ENCODE measurements at regions not wholly inside any gene's neighbourhood (a gene's known extent, or its start where the extent isn't known, plus 50 kb on each side); places are given as distances from the start of the nearest gene placed in this dataset.
"Not testable (repeated sequence)": the region's sequence is repeated elsewhere in the genome, so short reads cannot be mapped to it uniquely, and the experiment has no call there.

DNA sequence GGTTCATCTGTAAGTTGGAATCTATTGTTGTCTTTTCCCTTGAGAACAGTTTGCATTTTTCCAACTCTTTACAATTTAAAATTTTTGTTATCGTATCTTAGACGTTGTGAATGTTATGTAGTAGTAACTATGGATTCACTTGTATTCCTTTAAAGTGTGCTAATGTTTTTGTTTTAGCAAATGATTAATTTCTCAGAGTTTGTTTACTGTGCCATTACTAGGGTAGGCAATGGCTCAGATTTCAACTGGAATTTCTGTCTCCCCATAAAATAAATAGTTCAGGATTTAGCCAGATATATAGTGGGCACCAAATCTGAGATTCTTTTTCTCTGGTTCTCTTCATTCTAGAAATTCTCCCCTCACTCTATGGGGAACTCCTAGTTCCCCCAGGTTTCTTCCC, 896.5 kb downstream of the PLA2G4A start:
- DNase-seq, result no peak

DNA sequence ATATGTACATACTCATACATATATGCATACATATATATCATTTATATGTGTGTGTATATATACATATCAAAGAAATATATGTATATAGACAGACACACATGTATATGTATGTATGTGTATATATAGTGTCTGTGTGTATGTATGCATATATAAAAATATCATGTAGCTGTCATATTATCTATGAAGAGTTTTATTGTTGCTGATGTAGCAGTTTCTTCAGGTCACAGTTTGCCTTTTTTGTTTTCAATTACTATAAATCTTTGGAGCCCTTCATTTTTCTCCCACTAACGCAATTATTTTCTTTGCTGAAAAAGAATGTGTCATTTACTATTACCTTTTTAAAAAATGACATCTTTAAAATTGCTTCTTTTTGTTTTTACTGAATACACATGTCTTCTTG, 904.5 kb downstream of the PLA2G4A start:
- DNase-seq, result no peak

DNA sequence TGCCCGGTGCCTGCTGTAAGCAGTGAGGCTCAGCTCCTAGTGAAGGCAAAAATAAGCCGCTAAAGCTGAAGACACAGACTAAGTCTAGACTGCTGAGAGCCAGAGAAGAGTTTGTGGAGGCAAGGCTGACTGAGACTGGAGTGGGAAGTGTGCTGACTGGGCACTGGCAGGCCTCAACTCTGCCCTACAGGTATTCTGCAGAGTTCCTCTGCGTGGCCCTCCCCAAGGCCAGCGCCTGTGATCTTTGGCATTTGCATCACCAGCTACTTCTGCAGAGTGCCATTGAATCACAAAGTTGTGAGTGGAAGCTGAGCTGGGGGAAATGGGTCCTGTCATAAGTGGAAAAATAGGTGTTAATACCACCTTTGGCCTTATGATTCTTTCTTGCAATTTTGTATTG, 905.7 kb downstream of the PLA2G4A start:
- DNase-seq, result no peak

DNA sequence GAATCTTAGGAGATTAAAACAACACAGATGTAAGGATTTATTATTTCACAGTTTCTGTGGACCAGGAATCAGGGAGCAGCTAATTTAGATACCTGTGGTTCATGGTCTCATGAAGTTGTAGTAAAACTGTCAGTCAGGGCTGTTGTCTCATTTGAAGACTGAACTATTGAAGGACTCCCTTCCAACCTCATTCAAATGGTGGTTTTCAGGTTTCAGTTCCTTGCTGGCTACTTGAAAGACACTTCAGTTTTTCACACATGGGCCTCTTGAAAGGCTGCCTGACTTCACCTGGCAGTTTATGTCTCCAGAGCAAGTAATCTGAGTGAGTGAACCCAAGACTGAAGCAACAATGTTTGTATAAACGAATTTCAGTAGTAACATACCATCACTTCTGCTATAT, 915.9 kb downstream of the PLA2G4A start:
- no peak for DNase-seq

DNA sequence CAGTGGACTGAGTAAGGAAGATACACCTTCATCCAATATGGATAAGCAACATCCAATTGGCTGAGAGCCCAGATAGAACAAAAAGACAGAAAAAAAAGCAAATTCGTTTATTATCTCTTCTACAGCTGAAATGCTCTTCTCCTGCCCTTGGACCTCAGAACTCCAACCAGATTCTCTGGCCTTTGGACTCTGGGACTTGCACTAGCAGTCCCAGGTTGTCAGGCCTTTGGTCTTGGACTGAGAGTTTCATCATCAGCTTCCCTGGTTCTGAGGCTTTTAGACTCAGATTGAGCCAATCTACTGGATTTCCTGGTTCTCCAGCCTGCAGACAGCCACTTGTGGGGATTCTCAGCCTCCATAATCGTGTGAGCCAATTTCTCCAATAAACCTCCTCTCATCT, 926.8 kb downstream of the PLA2G4A start:
- no peak for DNase-seq

DNA sequence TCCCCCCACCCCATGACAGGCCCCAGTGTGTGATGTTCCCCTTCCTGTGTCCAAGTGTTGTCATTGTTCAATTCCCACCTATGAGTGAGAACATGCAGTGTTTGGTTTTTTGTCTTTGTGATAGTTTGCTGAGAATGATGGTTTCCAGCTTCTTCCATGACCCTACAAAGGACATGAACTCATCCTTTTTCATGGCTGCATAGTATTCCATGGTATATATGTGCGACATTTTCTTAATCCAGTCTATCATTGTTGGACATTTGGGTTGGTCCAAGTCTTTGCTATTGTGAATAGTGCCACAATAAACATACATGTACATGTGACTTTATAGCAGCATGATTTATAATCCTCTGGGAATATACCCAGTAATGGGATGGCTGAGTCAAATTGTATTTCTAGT, 927.9 kb downstream of the PLA2G4A start:
- not testable (repeated sequence) for DNase-seq

DNA sequence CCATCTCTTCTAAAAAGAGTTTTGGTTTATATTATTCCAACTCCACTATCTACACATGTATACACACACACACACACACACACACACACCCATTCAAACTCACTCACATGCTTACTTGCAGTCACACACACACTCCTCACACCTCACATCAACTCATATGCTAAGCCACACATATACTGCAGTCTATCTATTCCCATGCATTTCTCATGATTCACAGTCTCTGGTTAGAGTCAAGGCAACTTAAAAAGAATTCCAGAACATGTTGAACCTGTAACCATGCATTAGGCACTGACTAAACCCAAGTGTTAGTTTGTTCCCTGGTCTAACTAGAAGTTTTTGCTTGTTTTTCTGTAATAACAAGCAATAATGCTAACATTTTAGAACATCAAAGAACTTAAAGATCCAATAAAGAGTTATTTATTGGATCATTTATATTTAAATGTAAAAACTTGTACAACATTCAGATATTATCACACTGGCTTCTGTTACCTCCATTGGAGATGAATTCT, 931.1 kb downstream of the PLA2G4A start:
- DNase-seq, result no peak

DNA sequence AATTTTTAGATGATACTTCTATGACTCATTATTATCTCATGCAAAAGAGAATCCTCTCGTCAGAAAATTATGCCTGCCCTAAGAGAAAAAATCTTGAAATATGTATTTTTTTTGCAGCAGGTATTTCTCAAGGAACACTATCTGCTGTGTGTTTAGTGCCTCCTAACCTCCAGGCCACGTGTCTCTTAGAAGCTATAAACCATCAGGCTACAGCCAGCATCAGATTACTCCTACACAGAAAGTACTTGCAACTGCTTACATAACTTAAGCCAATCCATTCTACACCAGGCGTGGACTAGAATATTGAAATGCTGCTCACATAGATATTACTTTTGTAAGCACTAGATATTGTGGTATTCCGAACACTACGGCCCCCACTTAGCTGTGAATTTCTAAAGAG, 933.4 kb downstream of the PLA2G4A start:
- DNase-seq, result no peak

DNA sequence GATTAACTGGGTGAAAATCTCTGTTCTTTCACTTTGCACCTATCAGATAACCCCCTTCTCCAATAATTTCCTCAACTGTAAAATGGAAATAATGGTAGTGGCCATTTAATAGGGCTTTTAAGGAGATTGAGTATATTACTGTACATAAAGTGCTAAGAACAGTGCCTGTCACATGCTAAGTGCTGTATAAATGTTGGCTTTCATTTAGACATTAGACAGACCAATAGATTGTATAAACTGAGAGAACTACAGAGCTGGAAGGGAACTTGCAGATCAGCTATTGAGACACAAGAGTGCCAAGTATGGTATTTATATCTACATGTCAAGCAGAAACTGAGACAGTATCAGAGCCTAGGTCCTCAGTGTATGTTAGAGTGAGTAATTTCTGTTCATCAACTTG, 934.7 kb downstream of the PLA2G4A start:
- no peak for DNase-seq

DNA sequence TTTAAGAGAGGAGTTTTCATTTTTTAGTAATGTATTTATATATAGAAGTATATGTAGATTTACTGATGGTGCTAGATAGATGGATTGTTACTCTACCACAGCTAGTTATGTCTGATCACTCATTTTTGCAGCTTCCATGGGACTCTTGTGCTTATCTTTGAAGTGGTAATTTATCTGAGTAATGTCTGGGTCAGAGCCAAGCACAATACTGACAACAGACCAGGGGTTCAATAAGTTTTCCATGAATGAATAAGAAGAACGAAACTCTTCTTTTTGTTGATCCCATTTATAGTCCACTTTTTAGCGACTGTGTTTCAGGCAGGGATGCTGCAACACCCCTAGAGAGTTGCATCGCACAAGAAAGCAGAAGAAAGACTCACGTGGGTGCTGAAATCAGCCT, 935.2 kb downstream of the PLA2G4A start:
- DNase-seq, result peak; percentile 3

DNA sequence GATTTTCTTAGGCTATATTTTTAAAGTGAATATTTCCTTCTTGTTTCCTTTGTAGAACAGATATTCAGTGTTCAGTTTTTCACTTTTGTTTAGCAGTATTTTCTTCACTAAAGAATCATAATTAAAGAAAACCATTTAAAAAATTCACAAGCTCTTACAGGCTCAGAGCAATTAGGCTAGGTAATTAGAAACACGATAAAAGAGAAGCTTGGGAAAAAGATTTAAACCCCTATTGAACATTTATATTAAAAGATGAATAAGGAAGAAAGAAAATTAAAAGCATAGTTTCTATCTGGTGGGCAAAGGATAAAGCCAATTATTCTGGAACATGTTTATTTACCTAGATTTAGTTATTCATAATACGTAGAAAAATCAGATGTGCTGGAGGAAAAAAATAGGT, 942.6 kb downstream of the PLA2G4A start:
- no peak for DNase-seq

DNA sequence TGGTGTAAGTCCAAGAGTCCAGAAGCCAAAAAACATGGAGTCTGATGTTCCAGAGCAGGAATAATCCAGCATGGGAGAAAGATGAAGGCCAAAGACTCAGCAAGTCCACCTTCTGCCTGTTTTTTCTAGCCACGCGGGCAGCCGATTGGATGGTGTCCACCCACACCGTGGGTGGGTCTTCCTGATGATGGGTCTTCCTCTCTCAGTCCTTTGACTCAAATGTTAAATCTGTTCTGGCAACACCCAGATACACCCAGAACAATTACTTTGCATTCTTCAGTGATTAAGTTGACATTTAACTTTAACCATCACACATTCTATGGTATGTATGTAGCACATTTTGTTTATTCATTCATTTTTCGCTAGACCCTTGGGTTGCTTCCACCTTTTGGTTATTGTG, 944.4 kb downstream of the PLA2G4A start:
- no peak for DNase-seq

DNA sequence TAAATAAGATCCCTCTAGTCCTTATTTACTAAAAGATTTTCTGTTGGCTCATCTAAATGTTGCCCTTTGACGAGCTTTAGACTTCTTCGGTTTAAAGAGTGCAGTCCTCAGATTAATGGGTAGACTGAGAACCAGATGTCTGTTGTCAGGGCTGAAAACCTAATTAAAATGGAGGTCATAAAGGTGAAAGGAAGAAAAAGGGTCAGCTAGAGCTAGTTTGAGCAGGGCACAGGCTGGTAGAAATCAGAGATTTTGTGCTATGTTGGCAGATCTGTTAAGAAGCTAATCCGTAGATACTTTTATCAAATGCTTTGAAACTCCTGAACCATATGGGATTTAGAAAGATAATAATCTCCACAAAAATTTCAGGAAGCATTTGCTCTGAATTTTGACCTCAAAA, 959.0 kb downstream of the PLA2G4A start:
- DNase-seq, result no peak

DNA sequence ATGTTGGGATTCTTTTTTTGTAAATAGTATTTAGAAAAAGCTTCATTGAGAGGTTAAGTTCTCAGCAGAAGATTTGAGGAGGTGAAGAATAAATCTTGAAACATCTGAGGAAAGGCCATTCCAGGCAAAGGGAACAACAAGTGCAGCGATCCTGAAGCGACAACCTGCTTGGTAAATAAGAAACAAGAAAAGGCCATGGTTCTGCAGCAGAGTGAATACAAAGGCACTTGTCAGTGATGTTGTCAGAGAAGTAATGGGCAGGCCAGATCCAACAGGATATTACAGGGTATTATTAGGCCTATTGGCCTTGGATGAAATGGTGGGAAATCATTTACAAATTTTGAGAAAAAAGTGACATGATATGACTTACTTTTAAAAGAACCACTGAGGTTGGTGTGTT, 960.0 kb downstream of the PLA2G4A start:
- DNase-seq, result no peak

DNA sequence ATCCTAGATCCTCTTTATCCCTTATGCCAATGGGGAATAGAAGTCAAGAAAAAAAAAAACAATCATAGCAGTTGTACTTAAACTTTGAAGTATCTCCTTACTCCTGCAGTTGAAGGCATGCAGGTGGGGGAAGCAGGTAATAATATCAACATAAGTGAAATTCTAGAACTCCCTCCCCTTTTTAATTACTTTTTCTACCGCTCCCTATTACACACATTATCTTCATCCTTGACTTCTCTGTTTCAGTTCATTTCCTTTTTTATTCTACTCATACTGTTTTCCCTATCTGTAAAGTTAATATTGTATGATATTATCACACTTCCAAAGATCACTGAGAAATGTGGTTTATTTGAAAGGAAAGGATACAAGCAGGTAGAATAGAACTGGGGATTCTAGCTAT, 962.0 kb downstream of the PLA2G4A start:
- DNase-seq, result no peak

DNA sequence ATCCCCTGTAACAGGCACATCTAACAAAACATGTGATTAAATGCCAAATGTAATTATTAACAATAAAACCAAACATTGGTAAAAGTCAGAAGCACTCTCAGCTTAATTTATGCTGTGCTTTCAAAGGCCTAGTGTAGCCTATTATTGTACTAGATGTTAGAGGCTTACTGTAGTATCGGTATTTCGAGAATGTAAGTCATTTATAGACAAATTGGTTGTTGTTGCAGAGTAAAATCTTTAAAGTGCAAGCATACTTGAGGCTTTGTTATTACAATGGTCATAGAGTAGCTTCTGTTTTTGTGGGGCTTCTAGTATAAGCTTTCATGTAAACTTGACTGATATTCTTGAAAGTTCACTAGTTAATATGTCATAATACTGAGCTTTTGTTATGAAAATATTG, 965.8 kb downstream of the PLA2G4A start:
- no peak for DNase-seq

DNA sequence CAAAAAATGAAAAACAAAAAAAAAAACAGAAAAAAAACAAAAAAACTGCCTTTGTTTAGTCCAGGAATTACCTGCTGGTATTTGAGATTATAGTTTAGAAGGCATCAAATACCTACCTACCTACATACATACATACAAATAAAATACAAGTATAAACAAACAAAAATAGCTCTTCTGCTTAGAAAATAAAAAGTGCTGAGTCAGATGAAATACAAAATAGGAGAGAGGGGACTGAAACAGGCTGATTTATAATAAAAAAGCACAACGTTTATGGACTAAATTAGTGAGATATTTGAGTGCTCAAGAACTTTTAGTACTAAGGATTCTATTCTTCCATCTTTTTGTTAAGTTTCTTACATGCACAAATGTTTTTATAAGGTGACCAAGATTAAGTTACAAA, 980.8 kb downstream of the PLA2G4A start:
- no peak for DNase-seq

DNA sequence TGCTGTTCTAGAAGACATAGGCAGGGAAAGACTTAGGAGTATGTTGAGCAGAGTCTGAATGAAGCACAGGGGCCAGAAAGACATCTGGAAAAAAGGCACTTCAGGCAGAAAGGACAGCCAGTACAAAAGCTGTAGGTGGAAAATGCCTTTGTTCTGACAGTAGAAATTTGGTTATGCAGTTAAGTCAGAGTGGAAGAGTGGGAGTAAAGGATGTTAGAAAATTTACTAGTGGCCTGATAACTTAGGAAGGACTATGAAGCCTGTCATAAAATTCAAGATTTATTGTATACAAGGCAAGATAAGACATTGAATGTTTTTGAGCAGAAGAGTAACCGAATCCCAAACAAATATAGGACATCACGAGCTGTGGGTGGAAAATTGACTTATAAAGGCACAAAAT, 987.9 kb downstream of the PLA2G4A start:
- DNase-seq, result no peak

DNA sequence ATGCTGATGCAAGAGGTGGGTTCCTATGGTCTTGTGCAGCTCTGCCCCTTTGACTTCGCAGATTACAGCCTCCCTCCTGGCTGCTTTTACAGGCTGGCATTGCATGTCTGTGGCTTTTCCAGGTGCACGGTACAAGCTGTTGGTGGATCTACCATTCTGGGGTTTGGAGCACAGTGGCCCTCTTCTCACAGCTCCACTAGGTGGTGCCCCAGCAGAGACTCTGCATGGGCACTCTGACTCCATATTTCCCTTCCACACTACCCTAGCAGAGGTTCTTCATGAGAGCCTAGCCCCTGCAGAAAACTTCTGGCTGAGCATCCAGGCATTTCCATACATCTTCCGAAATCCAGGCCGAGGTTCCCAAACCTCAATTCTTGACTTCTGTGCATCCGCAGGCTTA, 989.0 kb downstream of the PLA2G4A start:
- DNase-seq, result no peak

DNA sequence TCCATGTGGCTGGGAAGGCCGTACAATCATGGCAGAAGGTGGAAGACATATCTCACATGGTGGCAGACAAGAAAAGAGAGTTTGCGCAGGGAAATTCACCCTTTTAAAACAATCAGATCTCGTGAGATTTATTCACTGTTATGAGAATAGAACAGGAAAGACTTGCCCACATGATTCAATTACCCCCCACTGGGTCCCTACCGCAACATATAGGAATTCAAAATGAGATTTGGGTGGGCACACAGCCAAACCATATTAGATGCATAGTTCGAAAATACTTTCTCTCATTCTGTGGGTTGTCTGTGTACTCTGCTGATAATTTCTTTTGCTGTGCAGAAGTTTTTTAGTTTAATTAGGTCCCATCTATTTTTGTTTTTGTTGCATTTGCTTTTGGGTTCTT, 990.3 kb downstream of the PLA2G4A start:
- peak; percentile 24 for DNase-seq

DNA sequence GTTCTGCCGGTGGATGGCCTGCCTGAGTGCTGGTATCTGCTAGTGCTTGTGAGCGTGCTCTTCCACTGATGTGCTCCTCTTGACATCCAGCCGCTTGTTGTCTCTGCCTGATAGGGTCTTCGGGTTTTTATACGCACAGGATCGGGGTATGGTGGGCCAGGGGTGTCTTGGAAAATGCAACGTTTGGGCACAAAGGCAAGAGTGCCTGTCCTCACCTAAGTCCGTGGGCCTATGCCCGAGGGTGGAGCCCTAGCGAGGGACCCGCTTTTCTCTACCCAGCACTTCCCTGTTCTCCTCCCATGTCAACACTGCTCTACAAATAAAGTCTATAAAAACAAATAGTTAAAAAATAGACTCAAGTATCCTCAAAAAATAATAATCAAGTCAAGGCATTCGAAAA, 1007.8 kb downstream of the PLA2G4A start:
- DNase-seq, result no peak

DNA sequence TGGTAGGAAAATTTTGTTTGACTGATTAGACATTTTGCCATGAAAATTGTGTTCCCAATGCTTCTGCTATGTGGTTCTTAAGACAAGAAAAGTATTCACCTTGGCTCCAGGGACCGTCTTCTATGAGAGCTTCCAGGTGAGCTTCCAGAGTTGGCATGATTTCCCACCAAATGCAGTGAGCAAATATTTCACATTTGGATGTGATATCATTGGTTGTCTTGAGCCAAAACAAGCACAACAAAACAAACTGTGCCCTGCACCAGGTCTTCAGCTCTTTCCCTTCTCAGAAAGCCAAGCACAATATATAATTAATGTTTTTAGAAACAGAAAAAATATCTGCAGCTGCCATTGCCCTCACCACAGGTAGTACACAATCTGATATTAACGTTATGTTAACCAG, 1009.0 kb downstream of the PLA2G4A start:
- no peak for DNase-seq

DNA sequence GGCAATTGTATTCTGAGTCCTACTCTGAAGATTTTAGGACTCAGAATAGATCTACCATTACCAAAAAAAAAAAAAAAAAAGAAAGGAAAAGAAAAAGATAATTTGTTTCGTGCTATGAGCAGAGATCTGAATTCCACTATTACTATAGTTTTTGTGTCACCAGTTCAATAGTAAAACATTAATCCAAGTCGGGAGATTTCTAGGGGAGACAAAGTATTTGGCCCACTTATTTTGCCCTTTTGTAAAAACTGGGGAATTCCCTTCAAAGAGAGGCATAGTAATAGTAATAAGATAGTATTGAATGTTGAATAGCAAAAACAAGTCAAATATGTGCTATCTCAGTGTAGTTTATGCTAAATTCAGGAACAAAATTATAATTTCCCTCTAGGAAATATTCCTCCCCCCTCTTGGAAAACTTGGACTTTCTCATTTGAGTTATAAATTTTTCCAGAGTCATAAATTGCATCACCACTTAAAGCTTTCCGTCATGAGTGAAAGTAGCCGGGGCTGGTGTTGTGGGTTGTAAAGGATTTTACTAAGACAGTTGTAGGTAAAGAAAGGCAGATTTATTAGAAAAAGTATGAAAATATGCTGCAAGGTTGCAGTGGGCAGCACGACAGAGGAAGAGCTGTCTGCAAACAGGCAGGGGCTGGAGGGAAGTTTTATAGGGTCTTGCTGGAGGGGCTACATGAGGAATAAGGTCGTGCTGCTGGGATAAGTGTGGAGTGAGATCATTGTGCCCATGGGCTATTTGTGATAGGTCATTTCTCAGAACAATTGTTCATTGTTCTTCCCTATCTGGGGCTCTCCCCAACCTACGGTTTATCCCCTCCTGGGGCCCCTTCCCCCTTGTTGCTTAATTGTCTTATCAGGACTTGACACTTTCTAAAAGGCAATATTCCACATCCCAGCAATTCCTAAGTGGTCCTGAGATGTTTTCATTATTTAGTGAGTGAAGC, 1009.9 kb downstream of the PLA2G4A start:
- DNase-seq, result no peak

DNA sequence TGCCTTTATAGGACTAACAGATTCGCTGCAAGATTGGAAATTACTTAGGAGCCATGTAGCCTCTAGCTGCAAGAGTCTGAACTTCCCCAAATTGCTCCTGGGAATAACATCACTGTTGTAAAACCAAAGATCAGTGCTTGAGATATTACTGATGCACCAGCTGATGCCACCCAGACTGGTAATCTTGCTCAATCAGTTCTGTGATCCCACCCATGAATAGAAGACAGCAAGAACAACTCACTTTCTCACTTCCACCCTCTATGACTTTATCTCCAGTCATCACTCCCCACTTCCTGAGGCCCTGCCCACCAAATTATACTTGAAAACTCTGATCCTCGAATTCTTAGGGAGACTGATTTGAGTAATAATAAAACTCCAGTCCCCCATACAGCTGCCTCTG, 1011.1 kb downstream of the PLA2G4A start:
- DNase-seq, result no peak

DNA sequence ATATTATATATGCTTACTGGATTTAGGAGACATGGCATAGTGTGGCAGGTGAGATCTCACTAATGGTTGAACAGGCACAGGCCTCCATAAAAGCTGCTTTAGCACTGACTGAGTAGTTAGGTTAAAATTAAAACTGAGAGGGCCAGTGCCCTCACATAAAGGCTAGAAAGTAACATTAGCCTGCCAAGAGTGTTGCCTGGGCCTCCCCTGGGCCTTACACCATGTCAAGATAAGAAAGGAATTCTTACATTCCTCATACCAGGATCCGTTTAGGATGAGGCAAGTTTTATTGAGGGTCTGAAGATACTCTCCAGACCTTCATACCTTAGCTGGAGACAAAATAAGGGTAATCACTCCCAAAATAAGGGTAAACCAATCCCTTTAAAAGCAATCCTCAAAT, 1011.8 kb downstream of the PLA2G4A start:
- peak; percentile 4 for DNase-seq
